ENCODE measurements at regions not wholly inside any gene's neighbourhood (a gene's known extent, or its start where the extent isn't known, plus 50 kb on each side); places are given as distances from the start of the nearest gene placed in this dataset.

GRCh38 chr2:104045071-104045470, 808.8 kb upstream of the POU3F3 start:
- no peak for TF ChIP-seq CTCF (IDR thresholded peaks at IDR 0.05)
- no peak for TF ChIP-seq POLR2A (IDR thresholded peaks at IDR 0.05)
- TF ChIP-seq POLR2AphosphoS5 (IDR thresholded peaks at IDR 0.05; ENCODE audit: insufficient read depth in 1 of 2, low read depth in 1 of 2): no peak
